ENCODE measurements at regions not wholly inside any gene's neighbourhood (a gene's known extent, or its start where the extent isn't known, plus 50 kb on each side); places are given as distances from the start of the nearest gene placed in this dataset.

GRCh38 chr13:109945206-109945960, 159.0 kb upstream of the IRS2 start:
- POLR2A ChIA-PET, result no interaction called here
- no peaks in the 10 kb centered on the region for H3K9me3 ChIP-seq (replicated peaks; ENCODE audit: control insufficient read depth, insufficient read depth, low read depth, low read length)
- H2AFZ ChIP-seq (ENCODE audit: low read depth, low read length), result no peak overlapping the region
- H3K4me1 ChIP-seq (replicated peaks in 1 of 2; ENCODE audit: control insufficient read depth in 2 of 2, insufficient read depth in 2 of 2, low read length in 2 of 2), result no peaks in the 10 kb centered on the region
- no peaks in the 10 kb centered on the region for H3K9me1 ChIP-seq (ENCODE audit: control insufficient read depth, insufficient read depth, low read length)
- no peak for DNase-seq (ENCODE audit: extremely low read depth in 1 of 4, low spot score in 3 of 4)
- in situ Hi-C loops (cut with MboI), result no loop called here
- no peak for FAIRE-seq
- BruUV-seq (replicated peaks), result no TSS peak
- intact Hi-C loops (cut with micrococcal nuclease), result no loop called here
- WGBS (ENCODE audit: insufficient coverage, low coverage, missing lambda C conversion rate), result 2% methylated on average over 4 of the region's 4 CpGs
- ATAC-seq, result no peak
- peaks cover 0 to 3% of the 10 kb centered on the region in 2 experiments; a peak in 1 of 5 replicates for H3K27me3 ChIP-seq (ENCODE audit: control insufficient read depth in 2 of 2, insufficient read depth in 2 of 2, low read length in 2 of 2)
- no peaks in the 10 kb centered on the region for H3K36me3 ChIP-seq (ENCODE audit: control insufficient read depth, insufficient read depth, low read length)
- no peak overlapping the region for H3K27ac ChIP-seq (ENCODE audit: extremely low read depth, low read depth, low read length)
- CTCF ChIA-PET (ENCODE audit: low intra/inter-chr PET ratio), result no interaction called here
- no peak overlapping the region for H3K4me2 ChIP-seq (ENCODE audit: insufficient read depth, low read length)
- no peaks in the 10 kb centered on the region for H3K79me2 ChIP-seq (ENCODE audit: control insufficient read depth, insufficient read depth, low read length)
- H3K4me3 ChIP-seq, result no peak overlapping the region
- no peak overlapping the region for H3K9ac ChIP-seq (ENCODE audit: insufficient read depth in 1 of 2, low read depth in 2 of 2, low read length in 2 of 2)
- no peaks in the 10 kb centered on the region for H4K20me1 ChIP-seq (replicated peaks; ENCODE audit: control insufficient read depth, insufficient read depth, low read length)
- TF ChIP-seq TEAD1 (CRISPR knock-in tag; IDR thresholded peaks at IDR 0.05) (no peak), TBP (optimal IDR thresholded peaks at IDR 0.05; ENCODE audit: low read depth, low read length) (no peak), HNRNPL (IDR thresholded peaks at IDR 0.05; ENCODE audit: low read depth, low read length) (no peak), MXI1 (IDR thresholded peaks at IDR 0.05; ENCODE audit: low read depth, low read length) (no peak), POLR3G (IDR thresholded peaks at IDR 0.05; ENCODE audit: extremely low read depth, insufficient read length, insufficient replicate concordance) (no peak), SP2 (IDR thresholded peaks at IDR 0.05; ENCODE audit: extremely low read depth, low read depth, low read length, poor library complexity, severe bottlenecking) (no peak), TBL1XR1 (IDR thresholded peaks at IDR 0.05; ENCODE audit: low read length in 2 of 2) (no peak), ZFP30 (CRISPR knock-in tag; IDR thresholded peaks at IDR 0.05; ENCODE audit: borderline replicate concordance) (no peak), NCOR1 (IDR thresholded peaks at IDR 0.05) (no peak), CREB5 (CRISPR knock-in tag; IDR thresholded peaks at IDR 0.05) (no peak), CBX8 (IDR thresholded peaks at IDR 0.05; ENCODE audit: borderline replicate concordance, extremely low read depth, low read depth, low read length, poor library complexity, severe bottlenecking) (no peak), POLR3A (IDR thresholded peaks at IDR 0.05; ENCODE audit: borderline replicate concordance, extremely low read depth, insufficient read depth, insufficient read length) (no peak)
- TF ChIP-seq, protein P1, sequence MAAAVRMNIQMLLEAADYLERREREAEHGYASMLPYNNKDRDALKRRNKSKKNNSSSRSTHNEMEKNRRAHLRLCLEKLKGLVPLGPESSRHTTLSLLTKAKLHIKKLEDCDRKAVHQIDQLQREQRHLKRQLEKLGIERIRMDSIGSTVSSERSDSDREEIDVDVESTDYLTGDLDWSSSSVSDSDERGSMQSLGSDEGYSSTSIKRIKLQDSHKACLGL (CRISPR knock-in tag; IDR thresholded peaks at IDR 0.05; ENCODE audit: borderline replicate concordance, poor library complexity, severe bottlenecking), result no peak
- TF ChIP-seq, protein P2, sequence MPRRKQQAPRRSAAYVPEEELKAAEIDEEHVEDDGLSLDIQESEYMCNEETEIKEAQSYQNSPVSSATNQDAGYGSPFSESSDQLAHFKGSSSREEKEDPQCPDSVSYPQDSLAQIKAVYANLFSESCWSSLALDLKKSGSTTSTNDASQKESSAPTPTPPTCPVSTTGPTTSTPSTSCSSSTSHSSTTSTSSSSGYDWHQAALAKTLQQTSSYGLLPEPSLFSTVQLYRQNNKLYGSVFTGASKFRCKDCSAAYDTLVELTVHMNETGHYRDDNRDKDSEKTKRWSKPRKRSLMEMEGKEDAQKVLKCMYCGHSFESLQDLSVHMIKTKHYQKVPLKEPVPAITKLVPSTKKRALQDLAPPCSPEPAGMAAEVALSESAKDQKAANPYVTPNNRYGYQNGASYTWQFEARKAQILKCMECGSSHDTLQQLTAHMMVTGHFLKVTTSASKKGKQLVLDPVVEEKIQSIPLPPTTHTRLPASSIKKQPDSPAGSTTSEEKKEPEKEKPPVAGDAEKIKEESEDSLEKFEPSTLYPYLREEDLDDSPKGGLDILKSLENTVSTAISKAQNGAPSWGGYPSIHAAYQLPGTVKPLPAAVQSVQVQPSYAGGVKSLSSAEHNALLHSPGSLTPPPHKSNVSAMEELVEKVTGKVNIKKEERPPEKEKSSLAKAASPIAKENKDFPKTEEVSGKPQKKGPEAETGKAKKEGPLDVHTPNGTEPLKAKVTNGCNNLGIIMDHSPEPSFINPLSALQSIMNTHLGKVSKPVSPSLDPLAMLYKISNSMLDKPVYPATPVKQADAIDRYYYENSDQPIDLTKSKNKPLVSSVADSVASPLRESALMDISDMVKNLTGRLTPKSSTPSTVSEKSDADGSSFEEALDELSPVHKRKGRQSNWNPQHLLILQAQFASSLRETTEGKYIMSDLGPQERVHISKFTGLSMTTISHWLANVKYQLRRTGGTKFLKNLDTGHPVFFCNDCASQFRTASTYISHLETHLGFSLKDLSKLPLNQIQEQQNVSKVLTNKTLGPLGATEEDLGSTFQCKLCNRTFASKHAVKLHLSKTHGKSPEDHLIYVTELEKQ (CRISPR knock-in tag; IDR thresholded peaks at IDR 0.05), result no peak
- TF ChIP-seq, protein P3, sequence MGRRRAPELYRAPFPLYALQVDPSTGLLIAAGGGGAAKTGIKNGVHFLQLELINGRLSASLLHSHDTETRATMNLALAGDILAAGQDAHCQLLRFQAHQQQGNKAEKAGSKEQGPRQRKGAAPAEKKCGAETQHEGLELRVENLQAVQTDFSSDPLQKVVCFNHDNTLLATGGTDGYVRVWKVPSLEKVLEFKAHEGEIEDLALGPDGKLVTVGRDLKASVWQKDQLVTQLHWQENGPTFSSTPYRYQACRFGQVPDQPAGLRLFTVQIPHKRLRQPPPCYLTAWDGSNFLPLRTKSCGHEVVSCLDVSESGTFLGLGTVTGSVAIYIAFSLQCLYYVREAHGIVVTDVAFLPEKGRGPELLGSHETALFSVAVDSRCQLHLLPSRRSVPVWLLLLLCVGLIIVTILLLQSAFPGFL (CRISPR knock-in tag; IDR thresholded peaks at IDR 0.05), result no peak
